ENCODE measurements at regions not wholly inside any gene's neighbourhood (a gene's known extent, or its start where the extent isn't known, plus 50 kb on each side); places are given as distances from the start of the nearest gene placed in this dataset.
A peak's percentile ranks its signal among the peaks of the same experiment; 100 is the strongest.

DNA sequence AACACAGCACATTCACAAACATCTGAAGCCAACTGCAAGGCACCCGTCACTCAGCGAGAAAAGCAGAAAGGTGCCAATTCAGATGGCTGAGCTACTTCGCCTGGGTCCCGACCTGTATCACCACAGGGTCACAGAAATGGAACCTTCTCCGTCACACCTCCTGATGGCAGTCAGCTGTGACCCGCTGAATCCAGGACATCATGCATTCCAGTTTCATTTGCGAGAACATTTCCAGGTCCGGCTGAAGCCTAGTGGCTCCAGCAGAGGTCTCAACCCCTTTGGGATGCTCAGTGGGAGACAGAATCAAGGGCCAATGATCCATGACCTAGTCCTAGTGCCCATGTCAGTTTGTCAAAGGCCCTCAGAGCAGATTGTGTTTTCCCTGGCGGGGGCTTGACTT lies 193.6 kb upstream of the KLF14 start:
- Histone ChIP-seq H3K27ac (peak overlapping the region; percentile 84 to 97 (median 95)), H3K4me1 (peaks cover 75 to 91% of the 10 kb centered on the region in 2 donors), H3K4me3 (replicated peaks in 1 of 3) (no peak overlapping the region), H3K27me3 (no peaks in the 10 kb centered on the region), H3K9me3 (no peaks in the 10 kb centered on the region), H3K36me3 (no peaks in the 10 kb centered on the region)
- TF ChIP-seq, protein P1, sequence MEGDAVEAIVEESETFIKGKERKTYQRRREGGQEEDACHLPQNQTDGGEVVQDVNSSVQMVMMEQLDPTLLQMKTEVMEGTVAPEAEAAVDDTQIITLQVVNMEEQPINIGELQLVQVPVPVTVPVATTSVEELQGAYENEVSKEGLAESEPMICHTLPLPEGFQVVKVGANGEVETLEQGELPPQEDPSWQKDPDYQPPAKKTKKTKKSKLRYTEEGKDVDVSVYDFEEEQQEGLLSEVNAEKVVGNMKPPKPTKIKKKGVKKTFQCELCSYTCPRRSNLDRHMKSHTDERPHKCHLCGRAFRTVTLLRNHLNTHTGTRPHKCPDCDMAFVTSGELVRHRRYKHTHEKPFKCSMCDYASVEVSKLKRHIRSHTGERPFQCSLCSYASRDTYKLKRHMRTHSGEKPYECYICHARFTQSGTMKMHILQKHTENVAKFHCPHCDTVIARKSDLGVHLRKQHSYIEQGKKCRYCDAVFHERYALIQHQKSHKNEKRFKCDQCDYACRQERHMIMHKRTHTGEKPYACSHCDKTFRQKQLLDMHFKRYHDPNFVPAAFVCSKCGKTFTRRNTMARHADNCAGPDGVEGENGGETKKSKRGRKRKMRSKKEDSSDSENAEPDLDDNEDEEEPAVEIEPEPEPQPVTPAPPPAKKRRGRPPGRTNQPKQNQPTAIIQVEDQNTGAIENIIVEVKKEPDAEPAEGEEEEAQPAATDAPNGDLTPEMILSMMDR (IDR thresholded peaks at IDR 0.05) = no peak
- TF ChIP-seq POLR2A (IDR thresholded peaks at IDR 0.05) = peak in 1 of 2 donors; percentile 53
- peak; percentile 73 to 78 for DNase-seq
- intact Hi-C loops (cut with DNase I) = no loop called here
- WGBS, 2 donors = 45 to 52% methylated on average over 9 of the region's 9 CpGs

DNA sequence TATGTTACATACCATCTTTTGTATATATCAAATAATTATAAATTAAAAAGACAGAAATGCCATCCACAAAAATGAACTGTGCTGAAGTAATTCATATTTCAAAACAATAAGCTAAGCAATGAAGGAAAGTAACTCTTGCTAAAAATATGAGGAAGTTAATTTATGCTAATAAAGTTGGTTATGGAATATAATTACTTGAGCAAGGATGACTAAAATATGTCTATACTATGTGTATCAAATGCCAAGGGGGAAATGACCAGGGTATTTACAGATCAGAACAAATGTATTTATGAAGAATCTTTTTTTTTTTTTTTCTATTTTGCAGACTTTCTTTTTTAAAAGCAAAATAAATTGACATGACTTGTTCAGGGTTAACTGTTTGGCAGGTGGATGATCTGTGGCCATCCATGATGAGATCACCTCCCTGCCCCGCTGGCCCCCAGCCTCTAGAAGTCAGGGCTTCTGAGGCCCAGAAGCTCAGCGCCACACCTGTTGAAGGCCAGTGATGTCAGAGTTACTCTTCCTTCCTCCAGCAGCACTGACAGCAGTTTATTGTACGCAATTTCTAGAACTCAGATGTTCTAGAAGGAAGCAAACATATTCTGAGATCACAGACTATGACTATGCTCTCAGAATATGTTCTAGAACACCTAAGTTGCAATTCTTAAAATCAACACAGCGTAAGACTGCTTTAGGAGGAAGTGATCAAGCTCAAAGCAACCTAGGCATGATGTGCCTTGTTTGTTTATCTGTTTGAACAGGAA lies 196.1 kb upstream of the KLF14 start:
- Histone ChIP-seq H3K9me3 (no peaks in the 10 kb centered on the region), H3K27ac (peak overlapping the region; percentile 22 to 97 (median 59)), H3K27me3 (no peaks in the 10 kb centered on the region), H3K4me1 (peaks cover 52 to 66% of the 10 kb centered on the region in 2 donors), H3K4me3 (replicated peaks in 1 of 3) (no peak overlapping the region), H3K36me3 (no peaks in the 10 kb centered on the region)
- 82 to 85% methylated on average over 4 of the region's 4 CpGs for WGBS, 2 donors
- DNase-seq = no peak
- no peak for TF ChIP-seq POLR2A (IDR thresholded peaks at IDR 0.05)
- TF ChIP-seq, protein P1 (IDR thresholded peaks at IDR 0.05) = no peak
- intact Hi-C loops (cut with DNase I) = no loop called here

DNA sequence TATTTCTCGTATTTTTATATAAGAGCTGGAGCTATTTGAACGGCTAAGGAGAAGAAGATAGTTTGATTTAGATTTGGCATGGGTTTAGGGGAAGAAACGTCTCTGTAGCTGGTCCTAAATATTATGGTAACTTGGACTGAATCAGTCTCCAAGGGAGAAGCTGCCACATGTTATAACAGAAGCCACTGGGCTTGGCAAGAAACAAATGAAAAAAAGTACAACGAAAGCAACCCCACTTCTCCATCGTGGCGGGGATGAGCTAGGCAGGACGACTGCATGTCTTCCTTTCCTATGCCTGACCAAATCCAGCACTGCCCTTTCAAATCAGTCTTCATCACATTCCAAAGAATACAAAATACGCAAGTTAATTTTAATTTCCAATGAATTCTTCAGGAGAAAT lies 196.7 kb upstream of the KLF14 start:
- DNase-seq = no peak

DNA sequence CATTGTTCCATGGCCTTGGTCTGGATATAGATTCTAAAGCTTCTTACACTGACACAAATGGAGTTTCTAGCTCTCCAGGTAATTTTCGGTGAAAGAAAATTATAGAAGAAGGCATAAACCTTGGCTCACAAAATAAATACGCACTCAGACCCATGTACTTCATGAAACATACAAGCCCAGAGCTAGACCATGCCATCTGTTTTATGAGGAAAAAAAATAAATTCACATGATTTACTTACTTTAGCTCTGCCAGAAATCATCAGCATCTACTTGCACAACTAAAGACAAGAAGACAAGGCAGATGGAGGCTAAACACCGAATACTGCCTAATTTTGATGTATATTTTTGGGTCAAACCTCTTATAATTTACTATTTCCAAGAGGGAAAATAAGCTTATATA lies 197.4 kb upstream of the KLF14 start:
- TF ChIP-seq POLR2A (IDR thresholded peaks at IDR 0.05) = no peak
- TF ChIP-seq, protein P1 (IDR thresholded peaks at IDR 0.05) = no peak
- Histone ChIP-seq H3K9me3 (no peaks in the 10 kb centered on the region), H3K4me3 (replicated peaks in 1 of 3) (no peak overlapping the region), H3K27me3 (no peaks in the 10 kb centered on the region), H3K27ac (peak overlapping the region in 2 of 3 donors; percentile 59 to 97), H3K36me3 (no peaks in the 10 kb centered on the region), H3K4me1 (peaks cover 43 to 61% of the 10 kb centered on the region in 2 donors)
- no peak for DNase-seq
- 98% methylated on average over 3 of the region's 3 CpGs for WGBS, 2 donors
- intact Hi-C loops (cut with DNase I) = no loop called here

More for the DNA sequence above, 196.7 kb upstream of the KLF14 start:
- Histone ChIP-seq H3K27me3 (no peaks in the 10 kb centered on the region), H3K36me3 (no peaks in the 10 kb centered on the region), H3K9me3 (no peaks in the 10 kb centered on the region), H3K27ac (peak overlapping the region in 2 of 3 donors; percentile 59 to 97), H3K4me3 (replicated peaks in 1 of 3) (no peak overlapping the region), H3K4me1 (peaks cover 50 to 62% of the 10 kb centered on the region in 2 donors)
- WGBS, 2 donors = 83 to 84% methylated on average over 8 of the region's 8 CpGs
- intact Hi-C loops (cut with DNase I) = no loop called here
- TF ChIP-seq, protein P1 (IDR thresholded peaks at IDR 0.05) = no peak
- no peak for TF ChIP-seq POLR2A (IDR thresholded peaks at IDR 0.05)

DNA sequence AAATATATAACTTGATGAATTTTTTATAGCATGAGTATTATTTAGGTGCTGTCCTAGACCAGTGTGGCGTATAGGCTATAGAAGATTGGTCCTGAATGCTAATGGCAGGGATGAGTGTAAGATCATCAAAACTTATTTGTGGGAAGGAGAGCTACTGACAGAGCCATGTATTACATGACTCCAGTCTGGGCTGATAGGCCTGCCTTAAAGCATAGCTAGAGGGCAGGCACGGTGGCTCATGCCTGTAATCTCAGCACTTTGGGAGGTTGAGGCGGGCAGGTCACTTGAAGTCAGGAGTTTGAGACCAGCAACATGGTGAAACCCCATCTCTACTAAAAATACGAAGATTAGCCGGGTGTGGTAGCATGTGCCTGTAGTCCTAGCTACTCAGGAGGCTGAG lies 198.1 kb upstream of the KLF14 start:
- H3K9me3 ChIP-seq = no peaks in the 10 kb centered on the region
- DNase-seq = no peak
- no peaks in the 10 kb centered on the region for H3K27me3 ChIP-seq
- intact Hi-C loops (cut with DNase I) = no loop called here
- H3K4me3 ChIP-seq (replicated peaks in 1 of 3) = no peak overlapping the region
- peak overlapping the region in 1 of 3 donors; percentile 97 for H3K27ac ChIP-seq
- TF ChIP-seq, protein P1 (IDR thresholded peaks at IDR 0.05) = no peak
- TF ChIP-seq POLR2A (IDR thresholded peaks at IDR 0.05) = no peak
- WGBS, 2 donors = 96% methylated on average over 5 of the region's 5 CpGs
- no peaks in the 10 kb centered on the region for H3K36me3 ChIP-seq
- H3K4me1 ChIP-seq = peaks cover 37 to 61% of the 10 kb centered on the region in 2 donors
